Sigmoid colon (tissue), 6 donors: ENCODE measurements at regions not wholly inside any gene's neighbourhood (a gene's known extent, or its start where the extent isn't known, plus 50 kb on each side); places are given as distances from the start of the nearest gene placed in this dataset.

Experiments
- DNase-seq: peaks from one replicate; pipeline ENCODE4 v3.0.0-alpha.2; 2019
- H3K27ac ChIP-seq, 4 donors: fragments of 200-600 bp; sonication (generic); one replicate each; pipeline ENCODE4 v1.5.1; 2016 to 2019; ENCODE audit warnings: mild to moderate bottlenecking in 1 of 4
- H3K27me3 ChIP-seq, 3 donors: fragments of 200-600 bp; sonication (generic); one replicate each; pipeline ENCODE4 v1.5.1; 2019; ENCODE audit warnings: mild to moderate bottlenecking in 1 of 3
- H3K36me3 ChIP-seq, 4 donors: fragments of 200-600 bp; sonication (generic); one replicate each; pipeline ENCODE4 v1.5.1; 2016 to 2019
- H3K4me1 ChIP-seq, 4 donors: fragments of 200-600 bp; sonication (generic); one replicate each; pipeline ENCODE4 v1.5.1; 2017 to 2019
- H3K4me3 ChIP-seq, 4 donors: fragments of 200-600 bp; sonication (generic); one replicate each; pipeline ENCODE4 v1.5.1; 2017 to 2019; ENCODE audit warnings: mild to moderate bottlenecking in 2 of 4, moderate library complexity in 1 of 4
- H3K9me3 ChIP-seq, 4 donors: fragments of 200-600 bp in 3 of 4; sonication (generic) in 3 of 4; one replicate each; pipeline versions ENCODE4 v1.5.1 to v1.6.1; 2013 to 2019
- CTCF ChIP-seq, 4 experiments: fragments of 450-650 bp in 3 of 4; fragments of 200-600 bp in 1 of 4; IDR thresholded peaks; one replicate each; pipeline ENCODE4 v1.5.1; 2016 to 2019; ENCODE audit warnings: antibody characterized with exemption in 4 of 4, mild to moderate bottlenecking in 3 of 4, moderate library complexity in 2 of 4
- EP300 ChIP-seq, 4 donors: sonication (generic); formaldehyde crosslinking; IDR thresholded peaks; one replicate each; pipeline ENCODE4 v1.6.1; 2017; ENCODE audit warnings: antibody characterized with exemption in 4 of 4
- POLR2A ChIP-seq, 2 donors: fragments of 450-650 bp; IDR thresholded peaks; one replicate each; pipeline ENCODE4 v1.6.1; 2016; ENCODE audit warnings: antibody characterized with exemption in 2 of 2, mild to moderate bottlenecking in 2 of 2, moderate library complexity in 2 of 2
- POLR2AphosphoS5 ChIP-seq, 4 donors: sonication (generic); formaldehyde crosslinking; IDR thresholded peaks; one replicate each; pipeline ENCODE4 v1.6.1; 2017; ENCODE audit warnings: antibody characterized with exemption in 4 of 4
- WGBS, 2 donors: extraction: QIAGEN DNeasy Blood & Tissue Kit; methylation state at CpG; one replicate each; pipeline ENCODE4 v1.1.7; 2013; 5-methylcytosine and 5-hydroxymethylcytosine counted together
- intact Hi-C: fragments of 100-400 bp; cut with DNase I; formaldehyde crosslinking; loops from one replicate; pipeline ENCODE4 v1.15.1; 2023
- donor health status: healthy with polysubstance abuse.
- donor health status: healthy.

GRCh38 chr3:24624938-24625681 lies 130.5 kb upstream of the THRB start:
- H3K27ac ChIP-seq, result no peak overlapping the region
- no peak for TF ChIP-seq CTCF (IDR thresholded peaks at IDR 0.05)
- no peak for TF ChIP-seq POLR2AphosphoS5 (IDR thresholded peaks at IDR 0.05)
- TF ChIP-seq EP300 (IDR thresholded peaks at IDR 0.05), result no peak
- TF ChIP-seq POLR2A (IDR thresholded peaks at IDR 0.05), result no peak
- WGBS, 2 donors, result 48 to 72% methylated on average over 2 of the region's 2 CpGs
- H3K9me3 ChIP-seq, result no peaks in the 10 kb centered on the region
- no peak overlapping the region for H3K4me3 ChIP-seq
- intact Hi-C loops, result no loop called here
- no peaks in the 10 kb centered on the region for H3K4me1 ChIP-seq
- no peaks in the 10 kb centered on the region for H3K27me3 ChIP-seq
- DNase-seq, result no peak
- no peaks in the 10 kb centered on the region for H3K36me3 ChIP-seq

DNA sequence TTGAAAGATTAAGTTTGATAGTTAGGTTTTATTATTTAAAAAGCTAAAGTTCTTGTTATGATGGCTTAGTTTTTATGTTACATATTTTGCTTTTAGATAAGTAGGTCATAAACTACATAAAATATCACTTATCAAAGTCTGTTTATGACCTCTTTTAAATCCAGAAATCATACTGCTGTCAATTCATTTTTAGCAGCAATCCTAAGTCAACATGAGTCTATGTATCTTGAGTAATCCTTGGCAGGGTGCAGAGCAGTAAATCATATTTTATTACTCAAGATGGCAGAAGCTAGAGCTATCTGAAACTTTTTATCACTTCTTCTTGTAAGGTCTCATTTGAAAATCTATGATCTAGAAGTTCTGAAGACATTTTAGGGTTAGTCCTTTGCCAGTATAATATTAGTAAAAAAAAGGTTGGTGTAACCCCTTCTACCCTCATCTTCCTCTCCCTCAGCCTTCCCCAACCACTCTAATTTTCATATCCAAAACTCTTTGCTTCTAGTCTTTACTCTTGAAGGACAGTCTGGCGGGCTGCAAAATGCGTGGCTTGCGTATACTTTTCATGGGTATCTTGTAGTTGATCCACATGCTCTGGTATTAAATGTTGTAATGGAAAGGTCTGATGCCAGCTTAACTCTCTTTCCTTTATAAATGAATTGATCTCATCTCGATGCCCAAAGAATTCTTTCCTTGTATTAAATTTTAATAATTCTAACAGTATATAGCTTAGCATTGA lies 134.0 kb upstream of the THRB start:
- DNase-seq, result no peak
- Histone ChIP-seq H3K27me3 (no peaks in the 10 kb centered on the region), H3K9me3 (no peaks in the 10 kb centered on the region)

DNA sequence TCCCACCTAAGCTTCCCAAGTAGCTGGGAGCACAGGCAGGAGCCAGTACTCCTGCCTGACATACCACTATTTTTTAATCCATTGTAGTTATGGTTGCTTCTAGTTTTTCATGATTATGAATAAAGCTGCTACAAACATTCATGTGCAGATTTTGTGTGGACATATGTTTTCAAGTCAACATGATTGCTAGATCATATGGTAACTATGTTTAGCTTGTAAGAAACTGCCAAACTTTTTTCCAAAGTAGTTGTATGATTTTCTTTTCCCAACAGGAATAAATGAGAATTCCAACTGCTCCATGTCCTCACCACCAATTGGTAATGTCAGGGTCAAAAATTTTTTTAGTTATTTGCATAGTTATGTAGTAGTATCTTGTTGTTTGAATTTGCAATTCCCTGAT lies 136.8 kb upstream of the THRB start:
- no peaks in the 10 kb centered on the region for H3K9me3 ChIP-seq
- no peak overlapping the region for H3K27ac ChIP-seq
- no peak for TF ChIP-seq POLR2AphosphoS5 (IDR thresholded peaks at IDR 0.05)
- TF ChIP-seq CTCF (IDR thresholded peaks at IDR 0.05), result no peak
- no peak for TF ChIP-seq POLR2A (IDR thresholded peaks at IDR 0.05)
- no peak for TF ChIP-seq EP300 (IDR thresholded peaks at IDR 0.05)
- no peak overlapping the region for H3K4me3 ChIP-seq
- intact Hi-C loops, result no loop called here
- H3K4me1 ChIP-seq, result no peaks in the 10 kb centered on the region
- no peaks in the 10 kb centered on the region for H3K27me3 ChIP-seq
- DNase-seq, result no peak
- no peaks in the 10 kb centered on the region for H3K36me3 ChIP-seq

More for the DNA sequence above, 134.0 kb upstream of the THRB start:
- H3K27ac ChIP-seq, result no peak overlapping the region
- H3K4me3 ChIP-seq, result no peak overlapping the region
- intact Hi-C loops, result no loop called here
- 35 to 86% methylated on average over 4 of the region's 4 CpGs for WGBS, 2 donors
- no peaks in the 10 kb centered on the region for H3K36me3 ChIP-seq
- TF ChIP-seq EP300 (IDR thresholded peaks at IDR 0.05) (no peak), CTCF (IDR thresholded peaks at IDR 0.05) (no peak), POLR2AphosphoS5 (IDR thresholded peaks at IDR 0.05) (no peak), POLR2A (IDR thresholded peaks at IDR 0.05) (no peak)
- no peaks in the 10 kb centered on the region for H3K4me1 ChIP-seq

DNA sequence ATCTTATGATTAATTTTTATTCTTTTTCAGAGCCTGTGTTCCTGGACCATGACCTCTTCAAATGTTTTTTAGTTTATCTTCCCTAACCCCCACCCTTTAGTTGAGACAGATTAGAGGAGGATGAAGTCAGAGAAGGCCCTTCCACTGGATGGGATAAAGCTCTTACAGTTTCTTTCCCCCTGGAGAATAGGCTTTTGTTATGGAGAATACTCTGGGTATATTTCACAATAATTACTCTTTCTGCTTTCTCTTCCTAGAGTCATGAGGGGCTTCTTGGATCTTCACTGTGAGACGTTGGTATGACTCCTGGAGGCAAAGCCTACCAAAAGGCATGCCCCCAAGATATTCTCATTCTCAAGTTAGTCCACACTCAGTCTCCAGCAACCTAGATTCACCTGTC lies 144.4 kb upstream of the THRB start:
- no peak for DNase-seq
- H3K36me3 ChIP-seq, result no peaks in the 10 kb centered on the region
- peaks cover 0 to 5% (median 0%) of the 10 kb centered on the region in 4 donors for H3K4me1 ChIP-seq
- intact Hi-C loops, result no loop called here
- H3K27ac ChIP-seq, result no peak overlapping the region
- no peak overlapping the region for H3K4me3 ChIP-seq
- H3K9me3 ChIP-seq, result no peaks in the 10 kb centered on the region
- 83 to 98% methylated on average over 1 of the region's 1 CpG for WGBS, 2 donors
- H3K27me3 ChIP-seq, result no peaks in the 10 kb centered on the region
- TF ChIP-seq EP300 (IDR thresholded peaks at IDR 0.05) (no peak), POLR2AphosphoS5 (IDR thresholded peaks at IDR 0.05) (no peak), CTCF (IDR thresholded peaks at IDR 0.05) (no peak), POLR2A (IDR thresholded peaks at IDR 0.05) (no peak)
